MCF 10A (cell line): ENCODE measurements at regions not wholly inside any gene's neighbourhood (a gene's known extent, or its start where the extent isn't known, plus 50 kb on each side); places are given as distances from the start of the nearest gene placed in this dataset.

ENCODE experiments used
- BruUV-seq: library from RNA; stranded (reverse); fragments of 400-500 nt; replicated peaks from 2 replicates; lab custom pipeline; 2021; lab: Mats Ljungman, UMichigan
- CTCF ChIA-PET: fragments of 300-600 bp; sonication (Branson Sonifier 250); formaldehyde crosslinking; extraction: SDS; loops from one replicate; lab custom pipeline; 2021; ENCODE audit warnings: antibody characterized with exemption, inconsistent platforms; lab: Yijun Ruan, JAX
- POLR2A ChIA-PET: fragments of 300-600, 350-650 bp; sonication (Branson Sonifier 250); formaldehyde crosslinking; extraction: SDS; loops from one replicate; lab custom pipeline; 2020; ENCODE audit warnings: antibody characterized with exemption, inconsistent platforms; lab: Yijun Ruan, JAX
- DNase-seq: peaks from one replicate; pipeline ENCODE4 v3.0.0-alpha.2; 2018; ENCODE audit not compliant: unreplicated experiment
- H3K27ac Mint-ChIP-seq: one replicate; pipeline ENCODE4 v1.8.0; 2022; ENCODE audit warnings: mild to moderate bottlenecking, low read depth, mixed read lengths; ENCODE audit not compliant: unreplicated experiment
- H3K27me3 Mint-ChIP-seq: one replicate; pipeline ENCODE4 v1.8.0; 2022; ENCODE audit warnings: mixed read lengths; ENCODE audit not compliant: insufficient read depth, unreplicated experiment
- H3K36me3 Mint-ChIP-seq: one replicate; pipeline ENCODE4 v1.8.0; 2022; ENCODE audit warnings: mild to moderate bottlenecking, moderate library complexity, mixed read lengths; ENCODE audit not compliant: insufficient read depth, unreplicated experiment
- H3K4me1 Mint-ChIP-seq: one replicate; pipeline ENCODE4 v1.8.0; 2022; ENCODE audit warnings: mixed read lengths; ENCODE audit not compliant: insufficient read depth, unreplicated experiment
- H3K4me3 Mint-ChIP-seq: one replicate; pipeline ENCODE4 v1.8.0; 2022; ENCODE audit warnings: mild to moderate bottlenecking, moderate library complexity, mixed read lengths; ENCODE audit not compliant: unreplicated experiment
- H3K9me3 Mint-ChIP-seq: one replicate; pipeline ENCODE4 v1.8.0; 2022; ENCODE audit warnings: mixed read lengths; ENCODE audit not compliant: unreplicated experiment
- intact Hi-C: fragments of 100-400 bp; cut with micrococcal nuclease; formaldehyde crosslinking; loops from 2 replicates; pipeline ENCODE4 v1.14.1; 2022
- TF ChIP-seq, protein P1 (sequence below): fragments of 200-600 bp; IDR thresholded peaks from one replicate; pipeline ENCODE4 v1.8.0; 2022; ENCODE audit warnings: antibody characterized with exemption, mild to moderate bottlenecking; ENCODE audit not compliant: unreplicated experiment

DNA sequence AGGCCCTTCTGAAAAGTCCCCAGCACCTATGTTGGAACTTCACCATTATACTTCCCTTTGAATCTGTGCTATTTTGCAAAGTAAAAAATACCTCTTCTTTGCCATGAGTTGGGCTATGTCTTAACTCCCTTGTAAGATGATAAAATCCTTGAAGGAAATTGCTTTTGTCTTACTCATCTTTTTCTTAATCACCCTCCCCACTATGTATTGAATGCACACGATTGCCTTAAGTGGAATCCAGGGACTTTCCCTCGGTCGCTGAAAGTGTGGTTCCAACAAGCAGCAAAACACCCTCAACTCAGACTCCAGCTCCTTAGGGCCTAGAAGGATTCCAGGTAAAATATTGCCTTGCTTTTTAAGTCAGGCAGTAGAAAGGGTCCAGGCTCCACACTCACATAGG is 173.2 kb upstream of the ARL4C start:
- Mint-ChIP-seq H3K27me3 (no peaks in the 10 kb centered on the region), H3K27ac (no peak overlapping the region), H3K4me3 (no peak overlapping the region), H3K4me1 (peaks cover 19% of the 10 kb centered on the region), H3K9me3 (no peaks in the 10 kb centered on the region), H3K36me3 (no peaks in the 10 kb centered on the region)
- TF ChIP-seq, protein P1, sequence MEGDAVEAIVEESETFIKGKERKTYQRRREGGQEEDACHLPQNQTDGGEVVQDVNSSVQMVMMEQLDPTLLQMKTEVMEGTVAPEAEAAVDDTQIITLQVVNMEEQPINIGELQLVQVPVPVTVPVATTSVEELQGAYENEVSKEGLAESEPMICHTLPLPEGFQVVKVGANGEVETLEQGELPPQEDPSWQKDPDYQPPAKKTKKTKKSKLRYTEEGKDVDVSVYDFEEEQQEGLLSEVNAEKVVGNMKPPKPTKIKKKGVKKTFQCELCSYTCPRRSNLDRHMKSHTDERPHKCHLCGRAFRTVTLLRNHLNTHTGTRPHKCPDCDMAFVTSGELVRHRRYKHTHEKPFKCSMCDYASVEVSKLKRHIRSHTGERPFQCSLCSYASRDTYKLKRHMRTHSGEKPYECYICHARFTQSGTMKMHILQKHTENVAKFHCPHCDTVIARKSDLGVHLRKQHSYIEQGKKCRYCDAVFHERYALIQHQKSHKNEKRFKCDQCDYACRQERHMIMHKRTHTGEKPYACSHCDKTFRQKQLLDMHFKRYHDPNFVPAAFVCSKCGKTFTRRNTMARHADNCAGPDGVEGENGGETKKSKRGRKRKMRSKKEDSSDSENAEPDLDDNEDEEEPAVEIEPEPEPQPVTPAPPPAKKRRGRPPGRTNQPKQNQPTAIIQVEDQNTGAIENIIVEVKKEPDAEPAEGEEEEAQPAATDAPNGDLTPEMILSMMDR: no peak
- no TSS peak for BruUV-seq
- DNase-seq: peak; percentile 85
- ChIA-PET POLR2A (interaction anchor here (0.9 kb wide), 1 partner anchor 9 kb away, joined by 3 read pairs; no protein-coding TSS in a partner anchor), CTCF (no interaction called here)
- intact Hi-C loops: loop anchor here (10.0 kb wide), 1 partner anchor 285 kb away; the partner anchor contains the start of gene SH3BP4

DNA sequence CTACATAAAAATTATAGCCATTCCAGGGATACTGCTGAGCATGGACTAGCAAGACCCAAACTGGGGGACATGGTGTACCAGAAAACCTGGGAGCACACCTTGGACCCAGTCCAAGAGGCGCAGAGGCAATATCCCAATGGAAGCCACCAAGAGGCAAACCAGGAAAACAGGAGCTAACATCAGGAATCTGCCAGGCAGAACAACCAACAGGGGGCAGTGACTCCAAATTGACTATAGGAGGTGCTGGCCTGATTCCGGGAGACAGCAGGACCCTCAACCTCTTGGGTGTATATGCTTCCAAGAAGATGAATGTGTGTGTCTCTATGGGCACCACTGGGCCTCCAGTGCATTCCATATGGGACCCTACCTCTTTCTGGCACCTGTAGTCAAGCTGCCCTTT is 172.7 kb upstream of the ARL4C start:
- CTCF ChIA-PET: no interaction called here
- no peak overlapping the region for H3K4me3 Mint-ChIP-seq
- no peaks in the 10 kb centered on the region for H3K36me3 Mint-ChIP-seq
- intact Hi-C loops: loop anchor here (10.0 kb wide), 1 partner anchor 285 kb away; the partner anchor contains the start of gene SH3BP4
- no peaks in the 10 kb centered on the region for H3K27me3 Mint-ChIP-seq
- POLR2A ChIA-PET: interaction anchor here (0.9 kb wide), 1 partner anchor 10 kb away, joined by 3 read pairs; no protein-coding TSS in a partner anchor
- no peak overlapping the region for H3K27ac Mint-ChIP-seq
- TF ChIP-seq, protein P1: peak; percentile 37
- DNase-seq: no peak
- H3K9me3 Mint-ChIP-seq: no peaks in the 10 kb centered on the region
- H3K4me1 Mint-ChIP-seq: peaks cover 15% of the 10 kb centered on the region
- BruUV-seq: no TSS peak

DNA sequence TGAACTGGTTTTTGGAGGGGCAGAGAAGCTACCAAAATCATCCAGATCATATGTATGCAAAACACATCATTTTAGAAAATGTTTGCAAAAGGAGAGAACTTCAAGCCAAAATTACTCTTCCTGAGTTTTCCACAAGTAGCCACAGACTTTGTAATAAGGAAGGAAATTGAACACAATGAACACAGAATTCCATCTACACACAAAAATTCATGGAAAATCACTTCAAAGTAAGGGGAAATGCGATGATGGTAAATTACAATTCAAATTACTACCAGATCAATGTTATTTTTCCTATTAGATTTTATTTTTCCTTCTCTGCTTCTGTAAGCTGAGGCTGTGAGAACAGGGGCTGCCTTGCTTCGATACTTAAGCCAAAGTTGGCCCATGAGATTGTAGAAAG is 172.1 kb upstream of the ARL4C start:
- no TSS peak for BruUV-seq
- Mint-ChIP-seq H3K36me3 (no peaks in the 10 kb centered on the region), H3K27me3 (no peaks in the 10 kb centered on the region), H3K4me1 (peaks cover 8% of the 10 kb centered on the region), H3K9me3 (no peaks in the 10 kb centered on the region), H3K4me3 (no peak overlapping the region), H3K27ac (no peak overlapping the region)
- CTCF ChIA-PET: no interaction called here
- POLR2A ChIA-PET: no interaction called here
- TF ChIP-seq, protein P1: no peak
- DNase-seq: no peak
- intact Hi-C loops: no loop called here

DNA sequence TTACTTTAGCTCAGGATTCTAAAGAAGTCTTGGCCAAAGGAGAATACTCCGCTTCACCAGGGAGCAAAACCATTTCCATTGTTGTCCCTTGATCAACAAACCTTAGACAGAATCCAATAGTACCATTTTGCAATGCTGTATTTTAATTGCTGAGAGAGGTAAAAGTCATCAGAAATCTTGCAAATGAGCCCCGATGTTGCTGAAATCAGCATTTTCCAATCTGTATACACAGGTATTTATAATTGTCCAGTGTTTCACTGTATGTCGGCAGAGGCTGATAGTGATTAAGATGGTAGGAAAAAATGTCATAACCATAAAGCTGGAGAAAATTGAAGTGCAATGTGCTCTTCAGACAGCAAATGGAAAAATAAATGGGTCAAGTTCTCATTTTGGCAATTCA is 170.0 kb upstream of the ARL4C start:
- TF ChIP-seq, protein P1: no peak
- no peaks in the 10 kb centered on the region for H3K36me3 Mint-ChIP-seq

More for the DNA sequence above, 170.0 kb upstream of the ARL4C start:
- ChIA-PET POLR2A (no interaction called here), CTCF (no interaction called here)
- H3K4me1 Mint-ChIP-seq: peaks cover 7% of the 10 kb centered on the region
- BruUV-seq: no TSS peak
- no peak overlapping the region for H3K27ac Mint-ChIP-seq
- intact Hi-C loops: no loop called here
- DNase-seq: no peak
- H3K4me3 Mint-ChIP-seq: no peak overlapping the region
- no peaks in the 10 kb centered on the region for H3K9me3 Mint-ChIP-seq
- no peaks in the 10 kb centered on the region for H3K27me3 Mint-ChIP-seq
